Stimulated activated naive CD8-positive, alpha-beta T cell treated with anti-CD3 and anti-CD28 coated beads, Interleukin-15, amount 100 ng/mL, for 72 hours (primary cell): ENCODE measurements at regions not wholly inside any gene's neighbourhood (a gene's known extent, or its start where the extent isn't known, plus 50 kb on each side); places are given as distances from the start of the nearest gene placed in this dataset.
"Not testable (repeated sequence)": the region's sequence is repeated elsewhere in the genome, so short reads cannot be mapped to it uniquely, and the experiment has no call there.

Source experiments
- ATAC-seq: fragments of 150-1000 bp; cut with Tn5 transposase; 2 replicates; pipeline ENCODE4 v1.10.0; 2021; ENCODE audit warnings: mild to moderate bottlenecking, moderate library complexity
- DNase-seq, 2 donors: peaks; one replicate each; pipeline ENCODE4 v3.0.0; 2021 to 2022
- H3K27ac Mint-ChIP-seq, 2 donors: one replicate each; pipeline ENCODE4 v1.8.0; 2022; ENCODE audit warnings: mild to moderate bottlenecking in 2 of 2, mixed read lengths in 2 of 2, moderate library complexity in 2 of 2
- H3K27me3 Mint-ChIP-seq: one replicate; pipeline ENCODE4 v1.8.0; 2022; ENCODE audit warnings: mixed read lengths
- H3K4me1 Mint-ChIP-seq: one replicate; pipeline ENCODE4 v1.8.0; 2022; ENCODE audit warnings: mild to moderate bottlenecking, mixed read lengths
- H3K4me3 Mint-ChIP-seq, 2 donors: one replicate each; pipeline ENCODE4 v1.8.0; 2022; ENCODE audit warnings: mild to moderate bottlenecking in 2 of 2, mixed read lengths in 2 of 2, moderate library complexity in 1 of 2
- H3K9me3 Mint-ChIP-seq, 2 donors: one replicate each; pipeline ENCODE4 v1.8.0; 2022; ENCODE audit warnings: mixed read lengths in 2 of 2

- no peaks in the 10 kb centered on the region for H3K4me1 Mint-ChIP-seq
- H3K27me3 Mint-ChIP-seq: no peaks in the 10 kb centered on the region
- H3K27ac Mint-ChIP-seq: no peak overlapping the region
- DNase-seq (no peak), ATAC-seq (no peak)
- no peak overlapping the region for H3K4me3 Mint-ChIP-seq
- peaks cover 0 to 4% of the 10 kb centered on the region in 2 donors for H3K9me3 Mint-ChIP-seq
Observed at GRCh38 chr12:93996321-93996720, 152.1 kb upstream of the PLXNC1 start.

- H3K27ac Mint-ChIP-seq: no peak overlapping the region
- H3K4me1 Mint-ChIP-seq: no peaks in the 10 kb centered on the region
- H3K4me3 Mint-ChIP-seq: no peak overlapping the region
- DNase-seq (no peak), ATAC-seq (no peak)
- H3K9me3 Mint-ChIP-seq: peaks cover 23 to 24% of the 10 kb centered on the region in 2 donors
- H3K27me3 Mint-ChIP-seq: no peaks in the 10 kb centered on the region
Observed at GRCh38 chr12:94001691-94002090, 146.7 kb upstream of the PLXNC1 start.

GRCh38 chr12:94002925-94003324, 145.5 kb upstream of the PLXNC1 start:
- H3K4me1 Mint-ChIP-seq, H3K27me3 Mint-ChIP-seq: not testable (repeated sequence)

GRCh38 chr12:94007833-94008232, 140.5 kb upstream of the PLXNC1 start:
- H3K4me3 Mint-ChIP-seq, H3K27me3 Mint-ChIP-seq: not testable (repeated sequence)
- H3K27ac Mint-ChIP-seq: peak overlapping the region in 1 of 2 donors; percentile 81
- DNase-seq (peak; percentile 16 to 41), ATAC-seq (peak; percentile 31)
- peaks cover 12% of the 10 kb centered on the region for H3K4me1 Mint-ChIP-seq
- peaks cover 23 to 24% of the 10 kb centered on the region in 2 donors for H3K9me3 Mint-ChIP-seq

More at GRCh38 chr12:94002925-94003324, 145.5 kb upstream of the PLXNC1 start:
- H3K9me3 Mint-ChIP-seq: peaks cover 23 to 24% of the 10 kb centered on the region in 2 donors
- not testable (repeated sequence) for DNase-seq, H3K4me3 Mint-ChIP-seq, H3K27ac Mint-ChIP-seq, ATAC-seq

- peaks cover 19% of the 10 kb centered on the region for H3K4me1 Mint-ChIP-seq
- H3K27me3 Mint-ChIP-seq: no peaks in the 10 kb centered on the region
- no peak for ATAC-seq
- H3K4me3 Mint-ChIP-seq: no peak overlapping the region
- no peak overlapping the region for H3K27ac Mint-ChIP-seq
- peaks cover 11 to 18% of the 10 kb centered on the region in 2 donors for H3K9me3 Mint-ChIP-seq
- no peak for DNase-seq
Observed at GRCh38 chr12:94010307-94010706, 138.1 kb upstream of the PLXNC1 start.

- Mint-ChIP-seq H3K27me3 (no peaks in the 10 kb centered on the region), H3K4me1 (peaks cover 19% of the 10 kb centered on the region), H3K9me3 (peaks cover 13 to 27% of the 10 kb centered on the region in 2 donors), H3K4me3 (no peak overlapping the region), H3K27ac (no peak overlapping the region)
- ATAC-seq (no peak), DNase-seq (no peak)
Observed at GRCh38 chr12:94012071-94012470, 136.3 kb upstream of the PLXNC1 start.

GRCh38 chr12:94012590-94012989, 135.8 kb upstream of the PLXNC1 start:
- Mint-ChIP-seq H3K27me3 (no peaks in the 10 kb centered on the region), H3K27ac (peak overlapping the region in 1 of 2 donors; percentile 43), H3K4me1 (peaks cover 16% of the 10 kb centered on the region), H3K9me3 (peaks cover 18 to 30% of the 10 kb centered on the region in 2 donors), H3K4me3 (no peak overlapping the region)
- ATAC-seq (no peak), DNase-seq (no peak)

GRCh38 chr12:94017247-94017646, 131.1 kb upstream of the PLXNC1 start:
- not testable (repeated sequence) for H3K27ac Mint-ChIP-seq, H3K27me3 Mint-ChIP-seq, H3K4me3 Mint-ChIP-seq, H3K4me1 Mint-ChIP-seq, DNase-seq, ATAC-seq
- H3K9me3 Mint-ChIP-seq: peaks cover 39 to 42% of the 10 kb centered on the region in 2 donors

GRCh38 chr12:94020335-94020734, 128.0 kb upstream of the PLXNC1 start:
- Mint-ChIP-seq H3K9me3 (peaks cover 48 to 59% of the 10 kb centered on the region in 2 donors), H3K27me3 (no peaks in the 10 kb centered on the region), H3K27ac (no peak overlapping the region), H3K4me1 (no peaks in the 10 kb centered on the region), H3K4me3 (no peak overlapping the region)
- DNase-seq (no peak), ATAC-seq (no peak)

GRCh38 chr12:94023879-94024278, 124.5 kb upstream of the PLXNC1 start:
- H3K27ac Mint-ChIP-seq: no peak overlapping the region
- H3K27me3 Mint-ChIP-seq: no peaks in the 10 kb centered on the region

GRCh38 chr12:94025068-94025467, 123.3 kb upstream of the PLXNC1 start:
- Mint-ChIP-seq H3K9me3 (peaks cover 18 to 20% of the 10 kb centered on the region in 2 donors), H3K4me1 (no peaks in the 10 kb centered on the region), H3K4me3 (no peak overlapping the region), H3K27me3 (no peaks in the 10 kb centered on the region), H3K27ac (no peak overlapping the region)
- ATAC-seq (no peak), DNase-seq (no peak)

More at GRCh38 chr12:94023879-94024278, 124.5 kb upstream of the PLXNC1 start:
- H3K4me1 Mint-ChIP-seq: no peaks in the 10 kb centered on the region
- ATAC-seq (no peak), DNase-seq (no peak)
- no peak overlapping the region for H3K4me3 Mint-ChIP-seq
- peaks cover 23 to 27% of the 10 kb centered on the region in 2 donors for H3K9me3 Mint-ChIP-seq

GRCh38 chr12:94025756-94026155, 122.6 kb upstream of the PLXNC1 start:
- Mint-ChIP-seq H3K27me3 (no peaks in the 10 kb centered on the region), H3K4me1 (peaks cover 6% of the 10 kb centered on the region), H3K27ac (no peak overlapping the region), H3K4me3 (no peak overlapping the region), H3K9me3 (peaks cover 18 to 20% of the 10 kb centered on the region in 2 donors)
- no peak for ATAC-seq
- DNase-seq: no peak

- H3K9me3 Mint-ChIP-seq: peaks cover 18 to 20% of the 10 kb centered on the region in 2 donors
- ATAC-seq (no peak), DNase-seq (no peak)
- H3K4me3 Mint-ChIP-seq: no peak overlapping the region
- H3K27me3 Mint-ChIP-seq: no peaks in the 10 kb centered on the region
- peaks cover 15% of the 10 kb centered on the region for H3K4me1 Mint-ChIP-seq
- H3K27ac Mint-ChIP-seq: no peak overlapping the region
Observed at GRCh38 chr12:94026596-94026995, 121.8 kb upstream of the PLXNC1 start.

GRCh38 chr12:94027561-94027960, 120.8 kb upstream of the PLXNC1 start:
- no peak overlapping the region for H3K27ac Mint-ChIP-seq
- no peaks in the 10 kb centered on the region for H3K27me3 Mint-ChIP-seq
- ATAC-seq: no peak
- peaks cover 21% of the 10 kb centered on the region for H3K4me1 Mint-ChIP-seq
- H3K9me3 Mint-ChIP-seq: peaks cover 13 to 18% of the 10 kb centered on the region in 2 donors
- no peak overlapping the region for H3K4me3 Mint-ChIP-seq
- DNase-seq: no peak

- peaks cover 36% of the 10 kb centered on the region for H3K4me1 Mint-ChIP-seq
- H3K27me3 Mint-ChIP-seq: no peaks in the 10 kb centered on the region
- no peak overlapping the region for H3K4me3 Mint-ChIP-seq
- peak overlapping the region in 1 of 2 donors; percentile 9 for H3K27ac Mint-ChIP-seq
- DNase-seq (no peak), ATAC-seq (no peak)
- peaks cover 5 to 11% of the 10 kb centered on the region in 2 donors for H3K9me3 Mint-ChIP-seq
Observed at GRCh38 chr12:94031763-94032162, 116.6 kb upstream of the PLXNC1 start.

GRCh38 chr12:94032368-94032767, 116.0 kb upstream of the PLXNC1 start:
- Mint-ChIP-seq H3K4me3 (no peak overlapping the region), H3K27ac (peak overlapping the region in 1 of 2 donors; percentile 77), H3K27me3 (no peaks in the 10 kb centered on the region), H3K4me1 (peaks cover 36% of the 10 kb centered on the region), H3K9me3 (peaks cover 5 to 11% of the 10 kb centered on the region in 2 donors)
- no peak for ATAC-seq
- DNase-seq: no peak

- Mint-ChIP-seq H3K27ac (peak overlapping the region in 1 of 2 donors; percentile 77), H3K27me3 (no peaks in the 10 kb centered on the region), H3K4me1 (peaks cover 36% of the 10 kb centered on the region), H3K4me3 (peak overlapping the region in 1 of 2 donors; percentile 24), H3K9me3 (peaks cover 5 to 11% of the 10 kb centered on the region in 2 donors)
- DNase-seq (no peak), ATAC-seq (peak; percentile 53)
Observed at GRCh38 chr12:94033101-94033500, 115.3 kb upstream of the PLXNC1 start.
